ENCODE measurements at regions not wholly inside any gene's neighbourhood (a gene's known extent, or its start where the extent isn't known, plus 50 kb on each side); places are given as distances from the start of the nearest gene placed in this dataset.

- no peak for DNase-seq
- intact Hi-C loops (cut with DNase I) = no loop called here
These were observed 93.1 kb downstream of the MIS18A start for GRCh38 chr21:32185726-32186125.

DNA sequence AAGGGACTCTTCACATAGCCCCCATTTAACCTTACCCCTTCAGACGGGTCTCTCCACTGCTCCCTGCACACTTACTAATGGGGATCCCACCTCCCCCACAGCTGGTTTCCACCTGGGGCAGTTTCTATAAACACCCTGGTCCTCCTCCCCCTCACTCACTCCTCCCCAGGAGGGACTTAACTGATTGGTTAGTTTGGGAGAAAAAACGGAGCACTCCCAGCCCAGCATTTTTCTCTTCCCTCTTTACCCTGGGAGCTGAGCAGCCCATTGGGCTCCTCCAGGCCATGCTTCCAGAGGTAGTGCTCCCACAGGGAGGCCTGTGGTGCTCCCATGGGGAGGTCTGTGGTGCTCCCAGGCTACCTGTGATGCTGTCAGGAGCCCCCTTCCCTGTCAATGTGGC, 93.7 kb downstream of the MIS18A start:
- intact Hi-C loops (cut with DNase I) = no loop called here
- DNase-seq = no peak

- DNase-seq = no peak
- intact Hi-C loops (cut with DNase I) = no loop called here
These were observed 94.4 kb downstream of the MIS18A start for GRCh38 chr21:32184485-32184884.

GRCh38 chr21:32184065-32184464, 94.8 kb downstream of the MIS18A start:
- intact Hi-C loops (cut with DNase I) = no loop called here

GRCh38 chr21:32183396-32183795, 95.5 kb downstream of the MIS18A start:
- no peak for DNase-seq
- intact Hi-C loops (cut with DNase I) = no loop called here

More at GRCh38 chr21:32184065-32184464, 94.8 kb downstream of the MIS18A start:
- DNase-seq = no peak

DNA sequence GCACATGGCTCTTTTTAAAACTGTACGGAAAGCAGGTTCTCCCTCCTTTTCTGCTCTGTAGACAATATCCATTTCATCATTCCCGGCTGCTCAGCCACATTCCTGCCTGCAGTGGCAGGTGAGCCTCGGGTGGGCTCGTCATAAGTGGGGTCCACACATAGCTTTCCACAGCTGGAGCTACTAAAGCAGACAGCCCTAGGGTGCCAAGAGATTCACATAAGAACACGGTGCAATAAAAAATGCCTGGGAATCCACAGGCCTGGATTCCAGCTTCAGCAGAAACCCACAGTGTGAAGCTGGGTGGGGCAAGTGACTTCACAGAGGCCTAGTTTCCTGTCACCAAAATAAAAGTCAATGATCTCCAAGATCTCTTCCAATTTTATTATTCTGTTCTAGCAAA, 96.4 kb downstream of the MIS18A start:
- intact Hi-C loops (cut with DNase I) = no loop called here

DNA sequence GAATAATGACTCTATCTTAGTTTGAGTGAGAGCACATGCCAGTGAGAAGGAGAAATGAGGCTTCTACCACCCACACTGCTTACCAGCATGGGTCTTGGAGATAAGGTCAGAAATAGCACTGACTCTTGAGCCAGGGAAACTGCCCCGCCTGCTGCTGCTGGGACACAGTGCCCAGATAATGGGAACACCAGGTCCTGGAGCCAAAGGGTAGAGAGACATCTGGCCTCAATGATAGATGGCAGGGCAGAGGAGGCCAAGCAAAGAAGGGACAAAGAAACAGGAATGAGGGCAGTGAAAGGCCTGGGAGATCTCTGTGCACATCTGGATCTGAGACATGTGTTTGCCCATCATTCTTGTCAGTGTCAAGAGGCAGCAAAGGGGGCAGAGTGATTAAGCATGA, 97.4 kb downstream of the MIS18A start:
- DNase-seq = no peak
- intact Hi-C loops (cut with DNase I) = no loop called here

More for the DNA sequence above, 96.4 kb downstream of the MIS18A start:
- DNase-seq = no peak

DNA sequence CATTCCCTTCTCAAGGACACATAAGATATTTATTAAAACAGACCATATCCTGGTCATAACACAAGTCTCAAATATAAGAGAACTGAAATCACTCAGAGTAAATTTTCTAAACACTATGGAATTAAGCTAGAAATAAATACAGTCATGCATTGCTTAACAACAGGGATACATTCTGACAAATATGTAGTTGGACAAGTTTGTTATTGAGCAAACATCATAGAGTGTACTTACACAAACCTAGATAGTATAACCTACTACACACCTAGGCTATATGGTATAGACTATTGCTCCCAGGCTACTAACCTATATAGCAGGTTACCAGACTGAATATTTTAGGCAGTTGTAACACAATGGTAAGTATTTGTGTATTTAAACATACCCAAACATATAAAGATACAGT, 104.0 kb downstream of the MIS18A start:
- intact Hi-C loops (cut with DNase I) = no loop called here
- DNase-seq = no peak

GRCh38 chr21:32173121-32173724, 105.6 kb downstream of the MIS18A start:
- intact Hi-C loops (cut with DNase I) = no loop called here
- DNase-seq = no peak

DNA sequence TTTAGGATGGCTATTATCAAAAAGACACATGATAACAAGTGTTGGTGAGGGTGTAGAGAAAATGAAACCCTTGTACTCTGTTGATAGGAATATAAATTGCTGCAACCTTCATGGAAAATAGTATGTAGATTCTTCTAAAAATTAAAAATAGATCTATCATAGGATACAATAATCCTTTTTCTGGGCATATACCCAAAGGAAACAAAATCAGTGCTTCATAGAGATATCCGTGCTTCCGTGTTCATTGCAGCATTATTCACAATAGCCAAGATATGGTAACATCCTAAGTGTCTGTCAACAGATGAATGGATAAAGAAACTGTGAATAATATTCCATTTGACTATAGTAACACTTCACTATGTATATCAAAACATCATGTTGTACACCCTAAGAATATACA, 106.7 kb downstream of the MIS18A start:
- no peak for DNase-seq
- intact Hi-C loops (cut with DNase I) = no loop called here

- intact Hi-C loops (cut with DNase I) = no loop called here
- no peak for DNase-seq
These were observed 111.3 kb downstream of the MIS18A start for GRCh38 chr21:32167513-32167912.

GRCh38 chr21:32163386-32163785, 115.5 kb downstream of the MIS18A start:
- no peak for DNase-seq

DNA sequence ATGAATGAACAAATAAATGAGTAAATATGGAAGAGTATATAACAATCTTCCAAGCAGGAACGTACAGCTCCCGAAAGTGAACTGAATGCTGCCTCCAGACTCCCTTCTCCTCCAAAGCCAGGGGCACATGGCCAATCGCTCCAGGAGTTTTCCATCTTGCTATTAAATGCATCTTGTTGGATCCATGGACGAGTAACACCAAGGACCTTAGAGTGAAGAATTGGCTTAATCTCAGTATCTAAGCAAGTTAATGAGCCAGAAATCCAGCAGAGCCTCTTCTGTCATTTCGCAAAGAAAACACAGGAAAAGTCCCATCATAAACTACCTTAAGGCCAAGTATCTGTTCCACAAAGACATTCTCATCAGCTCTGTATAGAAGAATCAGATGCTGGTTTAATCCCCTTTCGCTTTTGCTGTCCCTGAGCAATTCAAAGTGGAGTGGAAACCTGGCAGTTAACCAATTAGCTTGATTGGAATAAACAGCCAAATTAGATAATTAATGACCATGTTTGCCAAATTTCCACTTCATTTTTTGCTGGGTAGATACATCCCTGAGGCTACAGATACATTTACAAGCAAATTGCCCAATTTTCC, 116.0 kb downstream of the MIS18A start:
- intact Hi-C loops (cut with DNase I) = no loop called here
- no peak for DNase-seq

More at GRCh38 chr21:32163386-32163785, 115.5 kb downstream of the MIS18A start:
- intact Hi-C loops (cut with DNase I) = no loop called here

DNA sequence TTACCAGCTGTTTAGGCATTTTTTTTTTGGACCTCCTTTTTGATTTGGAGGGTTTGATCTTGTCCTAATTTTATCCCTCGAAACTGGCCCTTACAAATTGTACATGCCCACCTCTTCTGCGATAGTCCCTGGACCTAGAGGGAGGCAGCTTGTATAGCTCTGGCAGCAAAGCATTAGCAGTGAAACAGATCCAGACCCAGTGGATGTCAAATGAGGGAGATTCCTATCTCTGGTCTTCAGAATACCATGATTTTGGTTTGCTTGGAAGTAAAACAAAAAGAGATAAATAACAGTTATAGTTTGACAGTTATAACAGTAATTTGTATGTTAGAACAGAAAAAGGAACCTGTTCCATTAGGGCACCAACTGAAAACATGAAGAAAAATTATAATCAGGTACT, 123.6 kb downstream of the MIS18A start:
- intact Hi-C loops (cut with DNase I) = no loop called here
- DNase-seq = no peak

GRCh38 chr21:32147041-32147440, 131.8 kb downstream of the MIS18A start:
- intact Hi-C loops (cut with DNase I) = no loop called here
- no peak for DNase-seq

GRCh38 chr21:32144851-32145250, 134.0 kb downstream of the MIS18A start:
- no peak for DNase-seq
- intact Hi-C loops (cut with DNase I) = no loop called here

- no peak for DNase-seq
- intact Hi-C loops (cut with DNase I) = no loop called here
These were observed 135.5 kb downstream of the MIS18A start for GRCh38 chr21:32143241-32143939.

DNA sequence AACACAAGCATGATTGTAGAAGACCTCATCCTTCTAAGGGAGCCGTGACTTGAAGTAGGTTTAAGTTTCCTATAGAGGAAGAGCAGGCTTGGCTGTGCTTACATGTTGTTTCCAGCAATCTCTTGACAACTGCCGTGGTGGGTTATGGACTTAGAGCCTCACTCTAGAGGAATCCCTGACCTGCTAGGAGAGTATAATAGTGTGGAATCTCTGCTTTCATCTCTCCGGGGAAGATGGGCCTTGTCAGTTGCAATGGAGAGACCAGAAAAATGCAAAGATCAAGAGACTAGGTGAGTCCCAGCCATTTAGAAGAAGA, 137.6 kb downstream of the MIS18A start:
- no peak for DNase-seq
- intact Hi-C loops (cut with DNase I) = no loop called here

- no peak for DNase-seq
- intact Hi-C loops (cut with DNase I) = no loop called here
These were observed 138.1 kb downstream of the MIS18A start for GRCh38 chr21:32140604-32141317.

DNA sequence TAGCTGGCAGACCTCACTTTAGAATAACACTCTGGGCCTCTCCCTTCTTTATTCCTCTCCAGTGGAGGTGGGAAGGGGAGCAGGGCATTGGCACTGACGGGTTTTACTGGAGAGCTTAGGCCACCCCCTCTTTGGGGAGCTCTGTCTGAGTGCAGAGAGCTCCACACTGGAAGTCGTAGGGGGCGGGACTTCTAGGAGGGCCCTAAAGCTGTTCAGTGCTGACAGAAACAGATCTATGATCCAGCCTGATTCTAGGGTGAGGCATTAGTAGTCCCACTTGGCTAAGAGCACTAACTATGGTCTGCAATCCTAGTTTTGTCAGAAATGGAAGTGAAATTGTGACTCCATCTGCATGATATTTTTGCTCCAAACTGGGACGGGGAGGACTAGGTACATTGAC, 138.7 kb downstream of the MIS18A start:
- DNase-seq = no peak
- intact Hi-C loops (cut with DNase I) = no loop called here
